ENCODE measurements at regions not wholly inside any gene's neighbourhood (a gene's known extent, or its start where the extent isn't known, plus 50 kb on each side); places are given as distances from the start of the nearest gene placed in this dataset.

DNA sequence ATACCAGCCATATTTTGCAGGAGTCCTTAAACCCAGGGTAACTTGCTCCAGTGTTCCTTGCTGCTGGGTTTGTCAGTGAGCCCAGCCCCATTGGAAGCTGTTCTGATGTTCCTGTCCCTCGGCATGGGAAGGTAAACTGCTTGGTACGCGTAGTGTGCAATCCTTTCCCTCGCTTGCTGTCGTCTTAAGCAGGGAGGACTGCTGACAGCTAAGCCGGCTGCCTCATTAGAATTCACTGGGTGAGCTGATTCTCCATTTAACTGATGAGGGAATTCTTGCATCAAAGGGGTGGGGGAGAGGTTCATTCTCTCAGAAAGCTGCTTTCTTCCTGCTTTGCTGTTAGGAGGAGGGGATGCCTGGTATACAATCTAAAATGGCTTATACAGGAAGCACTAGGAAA is 164.6 kb downstream of the MID1IP1 start:
- no peaks in the 10 kb centered on the region for H3K27me3 ChIP-seq (ENCODE audit: control insufficient read depth, insufficient read depth, low read length)
- no peak overlapping the region for H3K4me3 ChIP-seq (ENCODE audit: low read depth, low read length)
- H3K36me3 ChIP-seq (ENCODE audit: control insufficient read depth, insufficient read depth, low read length), result no peaks in the 10 kb centered on the region
- no peak for DNase-seq (ENCODE audit: low read depth)
- no peak for TF ChIP-seq CTCF (IDR thresholded peaks at IDR 0.05; ENCODE audit: insufficient read depth, low read length, poor library complexity, severe bottlenecking)

DNA sequence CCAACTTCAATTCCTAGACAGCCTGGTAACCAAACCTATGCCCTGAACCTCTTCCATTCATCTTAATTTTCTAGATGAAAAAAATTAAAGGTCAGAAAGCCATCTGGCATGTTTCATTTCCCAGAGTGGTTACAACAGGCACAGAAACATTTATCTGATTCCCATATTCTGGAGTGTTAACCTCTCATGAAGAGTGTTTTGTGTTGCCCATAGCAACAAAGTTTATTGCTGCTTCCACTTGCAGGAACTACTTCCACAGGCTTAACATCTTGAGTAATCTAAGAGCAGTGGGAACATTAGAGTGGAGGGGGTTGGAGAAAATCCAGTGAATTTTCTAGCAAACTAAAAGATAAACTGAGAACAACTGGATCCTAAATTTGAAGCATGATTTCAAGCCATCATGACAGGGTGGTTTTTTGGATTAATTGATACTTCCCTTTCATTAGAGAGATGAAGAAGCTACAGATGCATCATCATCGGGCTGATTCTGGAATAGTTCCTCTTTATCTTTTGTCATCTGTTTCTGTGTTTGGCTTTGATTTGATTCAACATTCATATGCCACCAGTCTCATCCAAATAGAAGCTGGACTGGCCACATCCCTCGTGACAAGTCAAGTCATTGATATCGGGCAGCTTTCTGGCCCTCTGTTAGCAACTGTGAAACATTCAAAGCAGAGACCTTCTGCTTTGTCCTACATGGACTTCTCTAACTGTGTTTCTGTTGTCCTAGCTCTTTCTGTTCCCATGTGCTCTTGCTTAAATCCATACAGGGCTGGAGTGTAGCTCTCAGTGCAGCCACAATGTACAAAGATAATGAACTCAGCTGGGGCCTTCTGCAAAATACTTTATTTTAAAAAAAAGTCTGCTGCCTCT is 167.3 kb downstream of the MID1IP1 start:
- no peak for TF ChIP-seq CTCF (IDR thresholded peaks at IDR 0.05; ENCODE audit: insufficient read depth, low read length, poor library complexity, severe bottlenecking)
- no peak overlapping the region for H3K4me3 ChIP-seq (ENCODE audit: low read depth, low read length)
- DNase-seq (ENCODE audit: low read depth), result no peak
- H3K36me3 ChIP-seq (ENCODE audit: control insufficient read depth, insufficient read depth, low read length), result no peaks in the 10 kb centered on the region
- H3K27me3 ChIP-seq (ENCODE audit: control insufficient read depth, insufficient read depth, low read length), result no peaks in the 10 kb centered on the region

DNA sequence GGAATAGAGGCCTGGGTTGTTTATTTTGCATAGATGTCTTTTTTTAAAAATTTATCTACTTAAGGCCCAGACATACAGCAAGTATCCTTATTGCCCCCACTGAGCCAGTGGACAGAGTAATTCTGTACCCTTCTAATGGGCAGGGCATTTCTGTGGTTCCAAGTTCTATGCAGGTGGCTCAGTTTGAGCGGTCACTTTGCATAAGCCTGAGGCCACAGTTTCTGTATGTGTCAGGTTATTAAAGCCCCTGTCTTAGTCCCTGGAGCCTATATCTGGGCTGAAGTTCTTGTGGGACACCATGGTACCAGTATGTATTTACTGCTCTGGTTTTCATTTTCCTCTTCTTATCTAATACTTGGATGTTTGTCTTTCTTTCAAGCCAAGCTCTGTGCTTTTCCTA is 168.8 kb downstream of the MID1IP1 start:
- H3K4me3 ChIP-seq (ENCODE audit: low read depth, low read length), result no peak overlapping the region
- DNase-seq (ENCODE audit: low read depth), result no peak
- H3K27me3 ChIP-seq (ENCODE audit: control insufficient read depth, insufficient read depth, low read length), result no peaks in the 10 kb centered on the region

DNA sequence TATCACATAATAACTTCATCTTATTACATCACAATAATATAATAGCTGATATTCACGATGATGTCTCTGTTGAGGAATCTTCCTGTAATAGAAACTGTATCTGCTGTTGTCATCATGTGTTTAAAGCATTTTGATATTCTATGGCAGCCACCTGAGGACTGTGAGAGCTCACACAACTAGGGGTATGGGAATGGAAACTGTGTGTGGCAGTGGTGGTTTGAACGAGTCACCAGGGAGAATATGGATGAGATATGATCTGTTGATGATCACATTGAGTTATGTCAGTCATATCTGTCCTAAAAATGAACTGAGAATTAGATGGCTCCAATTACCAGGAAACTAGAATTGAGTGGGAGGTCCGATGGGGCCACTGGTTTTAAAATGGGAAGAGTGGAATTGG is 169.6 kb downstream of the MID1IP1 start:
- TF ChIP-seq CTCF (IDR thresholded peaks at IDR 0.05; ENCODE audit: insufficient read depth, low read length, poor library complexity, severe bottlenecking), result no peak
- DNase-seq (ENCODE audit: low read depth), result no peak

More for the DNA sequence above, 168.8 kb downstream of the MID1IP1 start:
- TF ChIP-seq CTCF (IDR thresholded peaks at IDR 0.05; ENCODE audit: insufficient read depth, low read length, poor library complexity, severe bottlenecking), result no peak
- H3K36me3 ChIP-seq (ENCODE audit: control insufficient read depth, insufficient read depth, low read length), result no peaks in the 10 kb centered on the region

DNA sequence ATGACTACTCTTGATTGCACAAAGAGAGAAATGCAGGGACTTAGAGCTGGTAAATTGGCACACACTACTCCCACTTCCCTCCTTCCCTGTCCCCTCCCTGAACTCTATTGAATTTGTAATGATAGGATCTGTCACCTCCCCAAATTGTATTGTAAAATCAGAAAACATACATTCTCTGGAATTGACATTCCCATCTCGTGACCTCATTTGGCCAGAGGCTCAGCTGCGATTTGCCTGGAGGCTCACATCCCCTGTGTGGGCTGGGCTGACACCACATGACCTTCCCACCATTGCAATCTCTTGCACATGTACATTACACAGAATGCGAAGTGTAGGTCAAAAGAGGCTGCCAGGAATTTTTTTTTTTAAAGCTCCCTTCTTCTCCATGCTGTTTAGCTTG is 172.1 kb downstream of the MID1IP1 start:
- Histone ChIP-seq H3K4me3 (ENCODE audit: low read depth, low read length) (no peak overlapping the region), H3K36me3 (ENCODE audit: control insufficient read depth, insufficient read depth, low read length) (no peaks in the 10 kb centered on the region), H3K27me3 (ENCODE audit: control insufficient read depth, insufficient read depth, low read length) (no peaks in the 10 kb centered on the region)
- no peak for TF ChIP-seq CTCF (IDR thresholded peaks at IDR 0.05; ENCODE audit: insufficient read depth, low read length, poor library complexity, severe bottlenecking)
- no peak for DNase-seq (ENCODE audit: low read depth)

More for the DNA sequence above, 169.6 kb downstream of the MID1IP1 start:
- Histone ChIP-seq H3K27me3 (ENCODE audit: control insufficient read depth, insufficient read depth, low read length) (no peaks in the 10 kb centered on the region), H3K4me3 (ENCODE audit: low read depth, low read length) (no peak overlapping the region), H3K36me3 (ENCODE audit: control insufficient read depth, insufficient read depth, low read length) (no peaks in the 10 kb centered on the region)

DNA sequence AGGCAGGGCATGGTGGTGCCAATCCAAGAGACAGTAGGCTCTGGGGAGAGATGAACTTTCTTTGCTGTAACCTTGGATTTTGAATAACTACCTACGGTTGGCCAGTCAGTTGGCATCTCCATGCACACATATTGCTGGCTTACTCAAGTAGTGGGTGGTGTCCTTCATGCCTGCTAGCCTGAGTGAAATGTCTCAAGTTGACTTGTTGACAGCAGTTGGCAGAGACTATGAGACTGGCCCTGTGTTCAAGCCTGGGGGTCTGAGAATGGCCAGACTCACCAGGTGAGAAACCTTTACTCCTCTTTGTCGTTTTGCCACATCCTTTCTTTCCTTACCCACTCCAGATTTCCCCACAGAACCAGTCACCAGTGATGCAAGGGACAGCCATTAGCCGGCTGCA is 173.3 kb downstream of the MID1IP1 start:
- TF ChIP-seq CTCF (IDR thresholded peaks at IDR 0.05; ENCODE audit: insufficient read depth, low read length, poor library complexity, severe bottlenecking), result no peak
- Histone ChIP-seq H3K4me3 (ENCODE audit: low read depth, low read length) (no peak overlapping the region), H3K36me3 (ENCODE audit: control insufficient read depth, insufficient read depth, low read length) (no peaks in the 10 kb centered on the region), H3K27me3 (ENCODE audit: control insufficient read depth, insufficient read depth, low read length) (no peaks in the 10 kb centered on the region)
- no peak for DNase-seq (ENCODE audit: low read depth)
